ENCODE measurements at regions not wholly inside any gene's neighbourhood (a gene's known extent, or its start where the extent isn't known, plus 50 kb on each side); places are given as distances from the start of the nearest gene placed in this dataset.

DNA sequence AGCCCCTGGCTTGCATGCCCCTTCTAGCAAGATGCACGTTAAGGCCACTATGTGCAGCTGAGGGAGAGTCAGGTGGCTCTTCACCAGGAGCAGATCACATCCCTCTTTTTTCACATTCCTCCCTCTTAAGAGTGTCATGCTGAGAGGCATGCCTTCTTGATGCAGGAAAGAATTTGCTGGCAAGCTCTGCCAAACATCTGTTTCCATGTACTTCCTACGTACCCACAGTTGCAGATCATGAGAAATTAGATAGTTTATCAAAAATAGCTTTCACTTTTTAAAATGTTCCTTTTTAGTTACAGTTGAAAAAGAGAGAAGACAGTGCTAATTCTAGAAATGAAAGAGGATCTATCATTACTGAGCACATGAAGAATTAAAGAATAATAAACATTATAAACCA is 79.7 kb upstream of the ZNF722 start:
- TF ChIP-seq CHD2 (IDR thresholded peaks at IDR 0.05; ENCODE audit: low read length, partially characterized antibody) (no peak), TEAD4 (IDR thresholded peaks at IDR 0.05; ENCODE audit: borderline replicate concordance, insufficient read depth) (no peak), EP300 (IDR thresholded peaks at IDR 0.05; ENCODE audit: borderline replicate concordance in 1 of 2, low read depth in 1 of 2, low read length in 1 of 2) (no peak), POLR2AphosphoS5 (IDR thresholded peaks at IDR 0.05; ENCODE audit: low read depth, low read length) (no peak), RAD21 (IDR thresholded peaks at IDR 0.05; ENCODE audit: low read length) (no peak), MXI1 (IDR thresholded peaks at IDR 0.05; ENCODE audit: low read depth, low read length) (no peak), JUND (IDR thresholded peaks at IDR 0.05) (no peak), FOXM1 (IDR thresholded peaks at IDR 0.05; ENCODE audit: low read depth) (no peak)
- TF ChIP-seq, protein P1, sequence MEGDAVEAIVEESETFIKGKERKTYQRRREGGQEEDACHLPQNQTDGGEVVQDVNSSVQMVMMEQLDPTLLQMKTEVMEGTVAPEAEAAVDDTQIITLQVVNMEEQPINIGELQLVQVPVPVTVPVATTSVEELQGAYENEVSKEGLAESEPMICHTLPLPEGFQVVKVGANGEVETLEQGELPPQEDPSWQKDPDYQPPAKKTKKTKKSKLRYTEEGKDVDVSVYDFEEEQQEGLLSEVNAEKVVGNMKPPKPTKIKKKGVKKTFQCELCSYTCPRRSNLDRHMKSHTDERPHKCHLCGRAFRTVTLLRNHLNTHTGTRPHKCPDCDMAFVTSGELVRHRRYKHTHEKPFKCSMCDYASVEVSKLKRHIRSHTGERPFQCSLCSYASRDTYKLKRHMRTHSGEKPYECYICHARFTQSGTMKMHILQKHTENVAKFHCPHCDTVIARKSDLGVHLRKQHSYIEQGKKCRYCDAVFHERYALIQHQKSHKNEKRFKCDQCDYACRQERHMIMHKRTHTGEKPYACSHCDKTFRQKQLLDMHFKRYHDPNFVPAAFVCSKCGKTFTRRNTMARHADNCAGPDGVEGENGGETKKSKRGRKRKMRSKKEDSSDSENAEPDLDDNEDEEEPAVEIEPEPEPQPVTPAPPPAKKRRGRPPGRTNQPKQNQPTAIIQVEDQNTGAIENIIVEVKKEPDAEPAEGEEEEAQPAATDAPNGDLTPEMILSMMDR (IDR thresholded peaks at IDR 0.05) = no peak
- TF ChIP-seq, protein P2, sequence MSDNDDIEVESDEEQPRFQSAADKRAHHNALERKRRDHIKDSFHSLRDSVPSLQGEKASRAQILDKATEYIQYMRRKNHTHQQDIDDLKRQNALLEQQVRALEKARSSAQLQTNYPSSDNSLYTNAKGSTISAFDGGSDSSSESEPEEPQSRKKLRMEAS (IDR thresholded peaks at IDR 0.05; ENCODE audit: low read depth) = no peak
